Caco-2 (cell line): ENCODE measurements at regions not wholly inside any gene's neighbourhood (a gene's known extent, or its start where the extent isn't known, plus 50 kb on each side); places are given as distances from the start of the nearest gene placed in this dataset.
"Not testable (repeated sequence)": the region's sequence is repeated elsewhere in the genome, so short reads cannot be mapped to it uniquely, and the experiment has no call there.

Experiments
- BruUV-seq: library from RNA; stranded (reverse); fragments of 400-500 nt; replicated peaks from 2 replicates; lab custom pipeline; 2021; lab: Mats Ljungman, UMichigan
- CTCF ChIA-PET: fragments of 300-600 bp; sonication (Branson Sonifier 250); formaldehyde crosslinking; loops from one replicate; lab custom pipeline; 2022; ENCODE audit warnings: antibody characterized with exemption; lab: Charles Lee
- POLR2A ChIA-PET: fragments of 300-600 bp; sonication (Branson Sonifier 250); formaldehyde crosslinking; loops from one replicate; lab custom pipeline; 2022; ENCODE audit warnings: antibody characterized with exemption; lab: Charles Lee
- DNase-seq, 2 experiments: peaks; one replicate each; pipeline versions ENCODE4 v3.0.0 to v3.0.0-alpha.2; 2020 to 2022
- H3K27me3 ChIP-seq: replicated peaks from 2 replicates; pipeline ENCODE4 v1.6.0; 2011; ENCODE audit warnings: low read length; ENCODE audit not compliant: control insufficient read depth, insufficient read depth
- H3K36me3 ChIP-seq: 2 replicates; pipeline ENCODE4 v1.5.1; 2011; ENCODE audit warnings: low read length; ENCODE audit not compliant: control insufficient read depth, insufficient read depth
- H3K4me1 ChIP-seq: fragments of 250-450 bp; sonication (Bioruptor Pico); 2 replicates; pipeline ENCODE4 v1.5.1; 2020; ENCODE audit warnings: mild to moderate bottlenecking
- H3K4me3 ChIP-seq: 2 replicates; pipeline ENCODE4 v1.5.1; 2011; ENCODE audit warnings: low read depth, mild to moderate bottlenecking, control low read depth, low read length
- H3K9me3 ChIP-seq: fragments of 250-450 bp; sonication (Bioruptor Pico); 2 replicates; pipeline ENCODE4 v1.5.1; 2020; ENCODE audit warnings: mild to moderate bottlenecking, moderate library complexity
- H3K27ac Mint-ChIP-seq: one replicate; pipeline ENCODE4 v1.8.0; 2022; ENCODE audit warnings: mixed read lengths; ENCODE audit not compliant: unreplicated experiment
- H3K27me3 Mint-ChIP-seq: one replicate; pipeline ENCODE4 v1.8.0; 2022; ENCODE audit warnings: mixed read lengths; ENCODE audit not compliant: insufficient read depth, unreplicated experiment
- H3K36me3 Mint-ChIP-seq: one replicate; pipeline ENCODE4 v1.8.0; 2022; ENCODE audit warnings: mild to moderate bottlenecking, mixed read lengths; ENCODE audit not compliant: insufficient read depth, unreplicated experiment
- H3K4me1 Mint-ChIP-seq: one replicate; pipeline ENCODE4 v1.8.0; 2022; ENCODE audit warnings: low read depth, mixed read lengths; ENCODE audit not compliant: unreplicated experiment
- H3K4me3 Mint-ChIP-seq: one replicate; pipeline ENCODE4 v1.8.0; 2022; ENCODE audit warnings: mild to moderate bottlenecking, moderate library complexity, mixed read lengths; ENCODE audit not compliant: unreplicated experiment
- H3K9me3 Mint-ChIP-seq: one replicate; pipeline ENCODE4 v1.8.0; 2022; ENCODE audit warnings: mixed read lengths; ENCODE audit not compliant: unreplicated experiment
- CTCF ChIP-seq, 2 experiments: fragments of 200-600 bp in 1 of 2; IDR thresholded peaks; 1 replicate in 1 of 2; 2 replicates in 1 of 2; pipeline versions ENCODE4 v1.5.1 to v1.8.0; 2011 to 2022; ENCODE audit warnings: antibody characterized with exemption in 1 of 2, control low read depth in 1 of 2, inconsistent platforms in 1 of 2, low read depth in 1 of 2, low read length in 1 of 2, mild to moderate bottlenecking in 1 of 2, moderate library complexity in 1 of 2; ENCODE audit not compliant: insufficient read depth in 1 of 2, severe bottlenecking in 1 of 2, unreplicated experiment in 1 of 2
- intact Hi-C: fragments of 100-400 bp; cut with micrococcal nuclease; formaldehyde crosslinking; loops from one replicate; pipeline ENCODE4 v1.10.0; 2022; ENCODE audit not compliant: unreplicated experiment

GRCh38 chr7:142498364-142498763, 240.5 kb upstream of the PRSS58 start:
- Mint-ChIP-seq H3K4me1 (peaks cover 9% of the 10 kb centered on the region), H3K9me3 (no peaks in the 10 kb centered on the region), H3K27ac (no peak overlapping the region), H3K27me3 (peaks cover 28% of the 10 kb centered on the region), H3K4me3 (no peak overlapping the region), H3K36me3 (no peaks in the 10 kb centered on the region)
- BruUV-seq, result no TSS peak
- Histone ChIP-seq H3K36me3 (no peaks in the 10 kb centered on the region), H3K9me3 (no peaks in the 10 kb centered on the region), H3K4me3 (no peak overlapping the region), H3K4me1 (no peaks in the 10 kb centered on the region), H3K27me3 (no peaks in the 10 kb centered on the region)
- ChIA-PET CTCF (interaction anchor here (1.1 to 1.4 kb wide), 2 partner anchors 30 to 60 kb away, joined by 3 read pairs; no protein-coding TSS in a partner anchor), POLR2A (no interaction called here)
- intact Hi-C loops, result no loop called here
- no peak for DNase-seq
- no peak for TF ChIP-seq CTCF (IDR thresholded peaks at IDR 0.05; ENCODE audit: insufficient read depth in 1 of 2, low read depth in 1 of 2, low read length in 1 of 2, severe bottlenecking in 1 of 2, unreplicated experiment in 1 of 2)

- H3K36me3 Mint-ChIP-seq, result no peaks in the 10 kb centered on the region
- peak in 1 of 2 experiments; percentile 11 for DNase-seq
- peaks cover 9% of the 10 kb centered on the region for H3K4me1 Mint-ChIP-seq
- POLR2A ChIA-PET, result no interaction called here
- peak; percentile 66 to 69 for TF ChIP-seq CTCF (IDR thresholded peaks at IDR 0.05; ENCODE audit: insufficient read depth in 1 of 2, low read depth in 1 of 2, low read length in 1 of 2, severe bottlenecking in 1 of 2, unreplicated experiment in 1 of 2)
- Histone ChIP-seq H3K27me3 (no peaks in the 10 kb centered on the region), H3K36me3 (no peaks in the 10 kb centered on the region), H3K4me1 (no peaks in the 10 kb centered on the region), H3K9me3 (no peaks in the 10 kb centered on the region), H3K4me3 (no peak overlapping the region)
- CTCF ChIA-PET, result interaction anchor here (1.2 kb wide), 1 partner anchor 10 kb away, joined by 3 read pairs; no protein-coding TSS in a partner anchor
- no peak overlapping the region for H3K4me3 Mint-ChIP-seq
- H3K27me3 Mint-ChIP-seq, result peaks cover 29% of the 10 kb centered on the region
- H3K27ac Mint-ChIP-seq, result no peak overlapping the region
- BruUV-seq, result no TSS peak
- H3K9me3 Mint-ChIP-seq, result no peaks in the 10 kb centered on the region
- intact Hi-C loops, result no loop called here
Measured at GRCh38 chr7:142496545-142496991, 238.7 kb upstream of the PRSS58 start.

- H3K27ac Mint-ChIP-seq, DNase-seq, H3K27me3 ChIP-seq, H3K4me3 ChIP-seq, H3K4me3 Mint-ChIP-seq, H3K36me3 ChIP-seq, H3K4me1 ChIP-seq, H3K4me1 Mint-ChIP-seq, CTCF ChIA-PET, H3K9me3 ChIP-seq, intact Hi-C loops, H3K9me3 Mint-ChIP-seq, POLR2A ChIA-PET, BruUV-seq, H3K36me3 Mint-ChIP-seq: not testable (repeated sequence)
- H3K27me3 Mint-ChIP-seq, result peaks cover 31% of the 10 kb centered on the region
Measured at GRCh38 chr7:142495879-142496278, 238.0 kb upstream of the PRSS58 start.

GRCh38 chr7:142495301-142495700, 237.4 kb upstream of the PRSS58 start:
- DNase-seq, H3K9me3 ChIP-seq, H3K9me3 Mint-ChIP-seq, H3K36me3 Mint-ChIP-seq, BruUV-seq, CTCF ChIA-PET, intact Hi-C loops, H3K27ac Mint-ChIP-seq, H3K4me3 ChIP-seq, POLR2A ChIA-PET, H3K36me3 ChIP-seq, H3K4me3 Mint-ChIP-seq, H3K4me1 ChIP-seq, H3K27me3 ChIP-seq, H3K4me1 Mint-ChIP-seq: not testable (repeated sequence)
- peaks cover 33% of the 10 kb centered on the region for H3K27me3 Mint-ChIP-seq
